Activated T-helper 1 cell treated with Interleukin-2 at 50 U/mL for 16 hours (primary cell): ENCODE measurements at regions not wholly inside any gene's neighbourhood (a gene's known extent, or its start where the extent isn't known, plus 50 kb on each side); places are given as distances from the start of the nearest gene placed in this dataset.
"Not testable (repeated sequence)": the region's sequence is repeated elsewhere in the genome, so short reads cannot be mapped to it uniquely, and the experiment has no call there.

ENCODE experiments used
- DNase-seq: peaks from one replicate; pipeline ENCODE4 v3.0.0-alpha.2; 2020; ENCODE audit warnings: low read depth

GRCh38 chr12:126979564-126979963, 1287.4 kb upstream of the TMEM132C start:
- DNase-seq = not testable (repeated sequence)

DNA sequence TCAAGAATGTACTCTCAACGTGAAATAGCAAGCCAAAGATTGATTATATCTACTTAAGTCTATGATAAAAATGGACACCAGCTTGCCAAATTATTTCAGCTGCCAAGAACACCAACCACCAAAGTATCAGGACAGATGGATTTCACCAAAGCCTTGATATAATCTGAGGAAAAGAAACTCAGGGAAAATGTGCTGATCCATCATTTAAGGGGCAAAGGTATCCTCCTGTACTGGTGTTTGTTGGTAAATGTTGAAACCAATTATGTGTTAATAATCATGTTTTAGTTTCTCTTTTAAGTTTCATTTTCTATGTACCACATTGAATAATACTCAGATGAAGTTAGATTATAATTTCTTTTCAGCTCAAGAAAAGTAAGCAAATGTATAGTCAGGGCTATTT, 1284.3 kb upstream of the TMEM132C start:
- DNase-seq = no peak

DNA sequence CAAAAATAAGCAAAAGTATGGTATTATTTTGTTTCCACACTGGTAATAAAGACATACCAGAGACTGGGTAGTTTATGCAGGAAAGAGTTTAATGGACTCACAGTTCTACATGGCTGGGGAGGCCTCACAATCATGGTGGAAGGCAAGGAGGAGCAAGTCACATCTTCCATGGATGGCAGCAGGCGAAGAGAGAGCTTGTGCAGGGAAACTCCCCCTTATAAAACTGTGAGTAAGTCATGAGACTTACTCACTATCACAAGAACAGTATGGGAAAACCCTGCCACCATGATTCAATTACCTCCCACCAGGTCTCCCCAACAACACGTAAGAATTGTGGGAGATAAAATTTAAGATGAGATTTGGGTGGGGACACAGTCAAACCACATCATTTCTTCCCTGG, 1283.2 kb upstream of the TMEM132C start:
- not testable (repeated sequence) for DNase-seq

- not testable (repeated sequence) for DNase-seq
These were observed 1281.3 kb upstream of the TMEM132C start for GRCh38 chr12:126985663-126986062.

GRCh38 chr12:126989532-126989931, 1277.4 kb upstream of the TMEM132C start:
- DNase-seq = no peak

GRCh38 chr12:126993898-126994297, 1273.1 kb upstream of the TMEM132C start:
- no peak for DNase-seq

GRCh38 chr12:126994599-126994998, 1272.4 kb upstream of the TMEM132C start:
- no peak for DNase-seq

DNA sequence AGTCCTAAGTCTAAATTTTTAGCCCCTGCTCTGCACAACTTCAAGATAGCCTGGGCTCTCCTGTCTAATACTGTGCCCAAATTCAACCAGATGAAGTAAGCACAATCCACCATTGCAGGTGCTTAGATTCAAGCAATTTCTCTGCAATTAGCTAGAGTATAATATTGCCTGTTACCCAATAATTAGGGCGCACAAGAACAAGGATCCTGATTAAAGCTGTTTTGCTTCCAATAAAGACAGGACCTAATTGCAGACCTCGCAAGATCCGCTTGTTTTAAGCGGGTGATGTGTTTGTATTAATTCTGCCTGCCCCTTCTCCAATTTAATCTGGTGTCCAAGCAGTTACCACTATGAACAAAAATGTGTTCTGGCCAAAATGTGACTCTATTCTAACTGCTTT, 1268.9 kb upstream of the TMEM132C start:
- DNase-seq = no peak

DNA sequence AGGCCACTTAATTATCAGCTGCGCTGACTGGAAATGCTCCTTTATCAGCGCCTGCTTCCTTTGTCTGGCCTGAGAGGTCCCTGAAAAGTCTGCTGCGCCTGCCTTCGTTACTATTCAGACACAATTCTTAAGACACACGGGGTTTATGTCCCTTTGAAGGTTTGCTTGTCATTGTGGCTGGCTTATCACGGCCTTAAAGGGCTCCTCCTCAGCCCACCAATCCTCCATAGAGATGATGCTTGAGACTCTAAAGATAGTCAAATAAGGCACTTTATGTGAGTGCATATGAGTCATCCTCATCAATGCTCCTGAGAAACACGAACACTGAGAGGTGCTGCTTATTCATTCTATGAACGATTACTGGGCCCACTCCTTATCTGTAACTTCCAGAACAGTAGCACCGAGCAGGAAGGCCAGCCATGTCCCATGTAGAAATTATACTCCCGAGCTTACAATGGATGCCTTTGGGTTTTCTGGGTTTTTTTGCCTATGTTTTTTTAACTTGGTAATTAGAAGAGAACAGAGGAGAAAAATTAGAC, 1268.2 kb upstream of the TMEM132C start:
- no peak for DNase-seq

DNA sequence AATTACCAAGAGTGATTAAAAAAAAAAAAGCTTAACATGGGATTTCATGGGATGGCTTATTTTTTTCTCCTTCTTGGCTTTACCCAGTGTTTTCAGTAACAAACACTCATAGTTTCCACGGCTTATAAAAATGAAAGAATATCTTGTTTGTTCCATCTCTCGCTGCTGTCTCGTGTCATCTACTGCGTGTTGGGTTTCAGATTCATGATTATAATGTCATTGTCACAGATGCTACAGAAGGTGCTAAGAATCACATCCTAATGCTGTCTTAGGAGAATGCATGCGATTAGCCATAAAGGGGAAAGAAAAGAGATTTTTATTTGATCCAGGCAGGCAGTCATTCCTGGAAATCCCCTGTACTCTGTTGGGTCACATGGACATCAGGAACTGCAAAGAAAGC, 1267.6 kb upstream of the TMEM132C start:
- no peak for DNase-seq

GRCh38 chr12:127005406-127005805, 1261.6 kb upstream of the TMEM132C start:
- no peak for DNase-seq

DNA sequence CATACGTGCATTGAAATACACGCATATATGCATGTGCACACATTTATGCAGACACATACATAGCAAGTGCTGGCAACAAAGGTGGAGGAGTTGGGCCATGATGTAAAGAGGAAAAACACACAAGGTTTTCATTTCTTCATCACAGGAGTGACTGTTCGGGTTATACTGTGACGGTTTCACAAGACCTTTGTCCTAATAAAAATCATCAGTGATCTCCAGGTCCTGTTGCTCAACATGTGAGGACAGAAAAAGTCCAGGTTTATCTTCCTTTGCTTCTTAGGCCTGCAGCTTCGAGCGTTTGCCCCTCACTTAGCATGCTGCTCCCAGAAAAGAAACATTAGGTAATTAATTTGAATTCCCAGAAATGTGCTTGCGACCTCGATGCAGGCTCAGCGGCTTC, 1260.0 kb upstream of the TMEM132C start:
- no peak for DNase-seq

DNA sequence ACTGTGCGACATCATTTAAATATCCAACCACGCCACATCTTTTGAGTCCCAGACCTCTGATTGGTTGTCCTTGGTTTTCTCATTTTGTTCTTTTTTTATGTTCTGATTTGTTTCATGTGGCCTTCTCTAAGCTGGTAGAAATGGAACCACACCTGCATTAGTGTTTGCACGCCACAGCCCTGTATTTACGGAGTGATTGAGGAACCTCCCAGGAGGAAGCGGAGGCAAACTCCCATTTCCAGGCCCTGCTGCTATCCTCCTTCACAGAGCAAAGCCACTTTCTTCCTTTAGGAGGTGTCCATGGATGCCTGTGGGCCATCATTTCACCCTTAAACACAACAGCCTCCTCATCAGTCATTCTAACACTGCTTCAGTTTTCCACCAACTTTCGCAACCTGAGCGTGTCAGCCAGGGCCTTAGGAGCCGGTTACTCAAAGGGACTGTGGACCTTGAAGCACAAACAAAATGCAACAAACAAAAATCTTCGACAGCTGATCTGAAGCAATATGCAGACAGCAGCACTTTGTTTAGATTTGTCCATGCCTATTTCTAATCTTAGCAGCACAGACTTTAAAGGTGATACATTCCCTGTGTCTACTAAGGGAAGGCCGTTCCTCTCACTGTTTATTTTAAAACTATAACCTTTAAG, 1258.1 kb upstream of the TMEM132C start:
- DNase-seq = no peak

DNA sequence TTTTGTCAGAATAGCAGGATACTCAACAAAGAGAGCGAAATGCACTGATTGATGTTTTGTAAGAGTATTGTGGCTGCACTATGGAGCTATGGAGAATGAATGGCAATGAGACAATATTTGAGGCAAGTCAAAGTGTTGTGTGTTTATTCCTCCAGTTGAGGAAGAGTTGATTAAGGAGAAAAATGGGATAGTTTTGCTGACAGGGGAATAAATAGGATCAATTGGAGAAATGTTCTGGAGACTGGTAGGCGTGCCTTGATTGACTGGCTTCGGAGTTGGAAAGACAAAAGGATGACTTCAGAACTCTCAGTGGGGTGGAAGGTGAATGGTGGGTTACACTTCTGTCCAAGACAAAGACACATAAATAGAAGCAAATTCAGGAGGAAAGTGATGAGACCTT, 1254.9 kb upstream of the TMEM132C start:
- no peak for DNase-seq

GRCh38 chr12:127013197-127013596, 1253.8 kb upstream of the TMEM132C start:
- no peak for DNase-seq

DNA sequence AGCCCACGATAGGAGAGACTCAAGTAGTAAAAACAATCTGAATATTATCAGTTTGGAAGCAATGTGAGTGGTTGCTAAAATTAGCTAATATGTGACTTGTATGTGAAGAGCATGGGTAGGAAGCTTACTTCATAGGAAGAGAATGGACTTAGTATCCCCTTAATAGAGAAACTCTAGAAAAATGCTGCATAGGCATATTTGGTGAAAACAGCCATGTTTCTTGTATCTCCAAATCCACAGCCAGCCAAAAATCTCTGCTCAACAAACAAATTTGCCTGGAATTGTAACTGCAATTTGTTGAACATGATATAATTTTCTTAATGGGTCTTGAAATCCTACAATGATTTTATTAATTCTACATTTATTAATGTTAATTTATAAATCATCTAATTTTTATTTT, 1252.9 kb upstream of the TMEM132C start:
- no peak for DNase-seq

DNA sequence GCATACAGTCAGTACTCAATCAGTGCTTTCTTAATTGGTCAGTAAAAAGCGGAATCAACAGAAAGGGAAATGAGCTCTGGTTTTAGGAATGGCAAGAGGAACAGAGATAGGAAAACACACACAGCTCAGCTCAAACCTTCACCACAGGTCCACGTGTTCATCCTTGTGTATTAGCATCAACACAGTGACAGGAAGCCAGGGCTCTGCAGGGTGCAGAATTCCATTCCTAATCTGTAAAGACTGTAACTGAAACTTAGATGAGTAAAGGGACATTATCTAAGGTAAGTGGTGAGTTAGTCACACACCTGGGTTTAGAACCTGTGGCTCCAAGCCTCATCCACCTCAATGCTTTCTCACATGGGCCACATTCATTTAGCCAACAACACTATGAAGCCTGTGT, 1242.2 kb upstream of the TMEM132C start:
- no peak for DNase-seq

DNA sequence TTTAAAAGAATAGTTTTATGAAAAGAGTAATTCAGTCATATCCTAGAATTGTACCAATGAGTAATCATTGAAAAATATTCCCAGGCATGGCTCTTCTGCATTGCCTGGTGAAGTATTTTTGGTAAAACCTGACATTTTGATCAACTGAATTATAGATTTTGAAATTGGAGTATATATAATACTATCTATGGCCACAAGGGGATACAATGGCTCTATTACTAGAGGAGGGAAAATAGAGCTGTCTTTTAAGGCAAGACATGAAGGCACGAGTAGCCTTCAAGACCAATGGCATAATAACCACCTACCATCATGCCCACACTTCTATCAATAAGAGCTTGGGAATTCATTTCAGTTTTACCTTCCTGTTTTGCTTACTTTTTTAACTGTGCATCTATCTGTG, 1241.4 kb upstream of the TMEM132C start:
- DNase-seq = no peak

GRCh38 chr12:127035011-127035879, 1231.7 kb upstream of the TMEM132C start:
- DNase-seq = no peak

DNA sequence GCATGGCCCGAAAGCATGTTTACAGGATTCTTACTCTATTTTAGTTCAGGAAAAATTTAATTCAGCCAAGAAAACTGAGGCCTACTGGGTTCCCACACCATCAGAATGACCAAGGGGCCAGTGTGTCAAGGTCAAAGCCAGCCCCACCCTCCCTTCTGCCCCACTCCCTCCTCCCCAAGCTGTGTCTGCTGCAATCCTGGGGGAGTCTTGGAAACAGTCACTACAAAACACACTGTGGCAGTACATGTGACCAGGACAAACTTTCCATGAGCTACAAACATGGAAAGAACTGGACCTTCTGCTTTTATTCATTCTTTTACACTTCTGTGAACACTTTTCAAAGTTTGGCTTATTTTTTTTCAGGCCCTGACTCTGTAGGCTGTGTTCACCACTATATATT, 1228.8 kb upstream of the TMEM132C start:
- DNase-seq = no peak

GRCh38 chr12:127038761-127039160, 1228.2 kb upstream of the TMEM132C start:
- DNase-seq = no peak

GRCh38 chr12:127041985-127042625, 1224.9 kb upstream of the TMEM132C start:
- no peak for DNase-seq

- DNase-seq = no peak
These were observed 1223.2 kb upstream of the TMEM132C start for GRCh38 chr12:127043731-127044130.
